ENCODE measurements at regions not wholly inside any gene's neighbourhood (a gene's known extent, or its start where the extent isn't known, plus 50 kb on each side); places are given as distances from the start of the nearest gene placed in this dataset.
A peak's percentile ranks its signal among the peaks of the same experiment; 100 is the strongest.

GRCh38 chr7:86981127-86981526 is 78.3 kb downstream of the ELAPOR2 start:
- WGBS, 2 donors (ENCODE audit: low coverage in 1 of 2) = 50 to 76% methylated on average over 1 to 2 of the region's 2 CpGs
- intact Hi-C loops (cut with DNase I; ENCODE audit: low total_unique reads) = no loop called here
- Histone ChIP-seq H3K27ac (peak overlapping the region in 1 of 4 donors; percentile 50), H3K4me3 (no peak overlapping the region), H3K36me3 (no peaks in the 10 kb centered on the region), H3K27me3 (no peaks in the 10 kb centered on the region), H3K9me3 (peaks cover 7 to 10% of the 10 kb centered on the region in 2 donors), H3K4me1 (peaks cover 4 to 29% (median 22%) of the 10 kb centered on the region in 4 donors)
- in situ Hi-C loops (cut with MboI; ENCODE audit: low pct_ligation_motif_present in 1 of 4, low pct_unique_long_range_greater_than_20kb in 1 of 4, low sequenced_read_pairs in 3 of 4) = no loop called here
- no peak for TF ChIP-seq EP300 (IDR thresholded peaks at IDR 0.05; ENCODE audit: low read depth)
- TF ChIP-seq POLR2A (IDR thresholded peaks at IDR 0.05) = no peak
- no peak for TF ChIP-seq POLR2AphosphoS5 (IDR thresholded peaks at IDR 0.05)
- no peak for TF ChIP-seq CTCF (IDR thresholded peaks at IDR 0.05)
- no peak for DNase-seq

- intact Hi-C loops (cut with DNase I; ENCODE audit: low total_unique reads) (no loop called here), in situ Hi-C loops (cut with MboI; ENCODE audit: low pct_ligation_motif_present in 1 of 4, low pct_unique_long_range_greater_than_20kb in 1 of 4, low sequenced_read_pairs in 3 of 4) (no loop called here)
- no peaks in the 10 kb centered on the region for H3K36me3 ChIP-seq
- H3K4me1 ChIP-seq = peaks cover 4 to 29% (median 22%) of the 10 kb centered on the region in 4 donors
- WGBS, 2 donors (ENCODE audit: low coverage in 1 of 2) = 43 to 51% methylated on average over 3 of the region's 3 CpGs
- H3K27me3 ChIP-seq = no peaks in the 10 kb centered on the region
- no peak overlapping the region for H3K4me3 ChIP-seq
- DNase-seq = peak; percentile 26
- TF ChIP-seq POLR2A (IDR thresholded peaks at IDR 0.05) (no peak), POLR2AphosphoS5 (IDR thresholded peaks at IDR 0.05) (no peak), CTCF (IDR thresholded peaks at IDR 0.05) (no peak), EP300 (IDR thresholded peaks at IDR 0.05; ENCODE audit: low read depth) (no peak)
- H3K9me3 ChIP-seq = peaks cover 4 to 6% of the 10 kb centered on the region in 2 donors
- peak overlapping the region; percentile 37 to 56 (median 52) for H3K27ac ChIP-seq
These were observed 79.2 kb downstream of the ELAPOR2 start for GRCh38 chr7:86980223-86980622.

- Histone ChIP-seq H3K4me1 (peaks cover 4 to 29% (median 22%) of the 10 kb centered on the region in 4 donors), H3K36me3 (no peaks in the 10 kb centered on the region), H3K4me3 (no peak overlapping the region), H3K27me3 (no peaks in the 10 kb centered on the region), H3K9me3 (no peaks in the 10 kb centered on the region), H3K27ac (peak overlapping the region; percentile 37 to 56 (median 52))
- TF ChIP-seq POLR2AphosphoS5 (IDR thresholded peaks at IDR 0.05) (peak in 1 of 3 donors; percentile 28), EP300 (IDR thresholded peaks at IDR 0.05; ENCODE audit: low read depth) (no peak), POLR2A (IDR thresholded peaks at IDR 0.05) (no peak)
- no peak for DNase-seq
- WGBS, 2 donors (ENCODE audit: low coverage in 1 of 2) = 32% methylated on average over 3 of the region's 3 CpGs; no CpG with 5 or more reads in 1 of the 2 donors
- in situ Hi-C loops (cut with MboI; ENCODE audit: low pct_ligation_motif_present in 1 of 4, low pct_unique_long_range_greater_than_20kb in 1 of 4, low sequenced_read_pairs in 3 of 4) = no loop called here
- intact Hi-C loops (cut with DNase I; ENCODE audit: low total_unique reads) = no loop called here
These were observed 80.5 kb downstream of the ELAPOR2 start for GRCh38 chr7:86978808-86979506.

GRCh38 chr7:86976958-86977357 is 82.5 kb downstream of the ELAPOR2 start:
- Histone ChIP-seq H3K27me3 (no peaks in the 10 kb centered on the region), H3K4me1 (peaks cover 7 to 32% (median 22%) of the 10 kb centered on the region in 4 donors), H3K36me3 (no peaks in the 10 kb centered on the region), H3K9me3 (no peaks in the 10 kb centered on the region), H3K27ac (no peak overlapping the region), H3K4me3 (no peak overlapping the region)
- 82 to 94% methylated on average over 2 to 3 of the region's 3 CpGs for WGBS, 2 donors (ENCODE audit: low coverage in 1 of 2)
- no peak for DNase-seq
- TF ChIP-seq CTCF (IDR thresholded peaks at IDR 0.05) = no peak
- no peak for TF ChIP-seq POLR2AphosphoS5 (IDR thresholded peaks at IDR 0.05)
- no peak for TF ChIP-seq POLR2A (IDR thresholded peaks at IDR 0.05)
- TF ChIP-seq EP300 (IDR thresholded peaks at IDR 0.05; ENCODE audit: low read depth) = no peak
- intact Hi-C loops (cut with DNase I; ENCODE audit: low total_unique reads) (no loop called here), in situ Hi-C loops (cut with MboI; ENCODE audit: low pct_ligation_motif_present in 1 of 4, low pct_unique_long_range_greater_than_20kb in 1 of 4, low sequenced_read_pairs in 3 of 4) (no loop called here)

Measured in transverse colon (tissue), 4 donors.